ENCODE measurements at regions not wholly inside any gene's neighbourhood (a gene's known extent, or its start where the extent isn't known, plus 50 kb on each side); places are given as distances from the start of the nearest gene placed in this dataset.

GRCh38 chr14:106850913-106851825 lies 1324.8 kb downstream of the TMEM121 start:
- Histone ChIP-seq H3K27ac (ENCODE audit: low read depth, low read length) (no peak overlapping the region), H3K4me3 (ENCODE audit: low read depth, low read length) (no peak overlapping the region), H3K9ac (ENCODE audit: low read length) (no peak overlapping the region)

DNA sequence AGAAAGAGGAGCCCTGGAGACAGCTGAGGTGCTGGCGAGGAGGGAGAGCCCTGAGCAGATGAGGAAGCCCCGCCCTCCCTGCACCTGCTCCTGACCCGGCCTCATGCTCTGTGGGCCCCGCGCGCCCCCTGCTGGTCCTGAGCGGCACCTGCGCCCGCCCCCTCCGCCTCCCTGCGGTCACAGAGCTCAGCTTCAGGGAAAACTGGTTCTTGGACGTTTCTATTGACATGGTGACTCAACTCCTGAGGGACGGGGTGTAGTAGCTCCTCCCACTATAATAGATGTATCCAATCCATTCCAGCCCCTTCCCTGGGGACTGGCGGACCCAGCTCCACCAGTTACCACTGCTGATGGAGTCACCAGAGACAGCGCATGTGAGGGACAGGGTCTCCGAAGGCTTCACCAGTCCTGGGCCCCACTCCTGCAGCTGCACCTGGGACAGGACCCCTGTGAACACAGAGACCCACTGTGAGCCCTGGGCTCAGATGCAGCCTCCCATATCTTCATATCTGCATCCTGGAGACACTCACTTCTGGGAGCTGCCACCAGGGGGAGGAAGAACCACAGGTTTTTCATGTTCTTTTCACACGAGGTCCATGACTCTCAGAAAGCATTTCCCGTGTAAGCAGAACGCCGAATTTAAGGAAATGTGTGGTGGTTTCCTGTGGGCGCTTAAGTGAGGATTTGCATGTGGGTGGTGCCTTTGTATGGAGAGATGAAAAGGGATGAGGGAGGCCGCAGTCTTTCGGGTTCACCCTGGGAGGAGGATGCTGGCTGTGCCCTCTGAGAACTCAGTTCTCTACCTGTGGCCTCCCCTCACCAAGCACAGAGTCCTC lies 1346.4 kb downstream of the TMEM121 start:
- Histone ChIP-seq H3K4me1 (ENCODE audit: control insufficient read depth, insufficient read depth, low read length) (no peaks in the 10 kb centered on the region), H3K9ac (ENCODE audit: low read length) (no peak overlapping the region), H3K27ac (ENCODE audit: low read depth, low read length) (no peak overlapping the region), H3K36me3 (ENCODE audit: control insufficient read depth, insufficient read depth, low read length) (no peaks in the 10 kb centered on the region), H3K27me3 (ENCODE audit: control insufficient read depth, insufficient read depth, low read length) (no peaks in the 10 kb centered on the region), H3K9me3 (ENCODE audit: control insufficient read depth, insufficient read depth, low read depth, low read length) (peaks cover 62% of the 10 kb centered on the region; the same call in 1 of the 2 replicates), H3K4me3 (ENCODE audit: low read depth, low read length) (no peak overlapping the region)

More at GRCh38 chr14:106850913-106851825, 1324.8 kb downstream of the TMEM121 start:
- Histone ChIP-seq H3K4me1 (ENCODE audit: control insufficient read depth, insufficient read depth, low read length) (no peaks in the 10 kb centered on the region), H3K9me3 (ENCODE audit: control insufficient read depth, insufficient read depth, low read depth, low read length) (peaks cover 59% of the 10 kb centered on the region; the same call in 1 of the 2 replicates), H3K36me3 (ENCODE audit: control insufficient read depth, insufficient read depth, low read length) (no peaks in the 10 kb centered on the region), H3K27me3 (ENCODE audit: control insufficient read depth, insufficient read depth, low read length) (no peaks in the 10 kb centered on the region)

GRCh38 chr14:106874350-106874749 lies 1348.0 kb downstream of the TMEM121 start:
- Histone ChIP-seq H3K4me3 (ENCODE audit: low read depth, low read length) (no peak overlapping the region), H3K36me3 (ENCODE audit: control insufficient read depth, insufficient read depth, low read length) (no peaks in the 10 kb centered on the region), H3K27ac (ENCODE audit: low read depth, low read length) (no peak overlapping the region), H3K27me3 (ENCODE audit: control insufficient read depth, insufficient read depth, low read length) (no peaks in the 10 kb centered on the region), H3K9ac (ENCODE audit: low read length) (no peak overlapping the region), H3K9me3 (ENCODE audit: control insufficient read depth, insufficient read depth, low read depth, low read length) (peaks cover 74% of the 10 kb centered on the region), H3K4me1 (ENCODE audit: control insufficient read depth, insufficient read depth, low read length) (no peaks in the 10 kb centered on the region)

GRCh38 chr14:106875503-106875902 lies 1349.1 kb downstream of the TMEM121 start:
- no peak overlapping the region for H3K27ac ChIP-seq (ENCODE audit: low read depth, low read length)
- H3K36me3 ChIP-seq (ENCODE audit: control insufficient read depth, insufficient read depth, low read length), result no peaks in the 10 kb centered on the region
- H3K9me3 ChIP-seq (ENCODE audit: control insufficient read depth, insufficient read depth, low read depth, low read length), result peaks cover 75% of the 10 kb centered on the region
- H3K4me3 ChIP-seq (ENCODE audit: low read depth, low read length), result no peak overlapping the region
- no peaks in the 10 kb centered on the region for H3K27me3 ChIP-seq (ENCODE audit: control insufficient read depth, insufficient read depth, low read length)
- H3K4me1 ChIP-seq (ENCODE audit: control insufficient read depth, insufficient read depth, low read length), result no peaks in the 10 kb centered on the region
- no peak overlapping the region for H3K9ac ChIP-seq (ENCODE audit: low read length)

DNA sequence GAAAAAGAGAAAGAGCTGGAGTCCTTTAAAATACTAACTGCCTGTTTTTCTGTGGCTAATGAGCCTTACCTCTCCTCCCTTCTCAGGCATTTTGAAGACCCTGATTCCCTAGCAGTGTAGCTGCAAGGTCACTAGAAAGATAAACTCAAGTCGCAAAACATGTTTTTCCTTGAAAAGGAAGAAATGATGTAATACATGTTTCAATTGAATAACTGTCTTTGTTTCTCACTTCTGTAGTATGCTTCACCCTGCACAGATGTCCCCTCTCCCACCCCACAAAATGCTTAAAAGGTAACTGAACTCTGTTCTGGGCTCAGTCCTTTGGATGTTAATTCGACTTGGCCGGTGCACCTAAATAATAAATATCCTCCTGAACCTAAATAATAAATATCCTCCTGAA lies 1350.3 kb downstream of the TMEM121 start:
- H3K9me3 ChIP-seq (ENCODE audit: control insufficient read depth, insufficient read depth, low read depth, low read length), result peaks cover 73% of the 10 kb centered on the region
- no peaks in the 10 kb centered on the region for H3K4me1 ChIP-seq (ENCODE audit: control insufficient read depth, insufficient read depth, low read length)
- H3K9ac ChIP-seq (ENCODE audit: low read length), result no peak overlapping the region
- no peaks in the 10 kb centered on the region for H3K27me3 ChIP-seq (ENCODE audit: control insufficient read depth, insufficient read depth, low read length)
- no peak overlapping the region for H3K4me3 ChIP-seq (ENCODE audit: low read depth, low read length)
- H3K27ac ChIP-seq (ENCODE audit: low read depth, low read length), result no peak overlapping the region
- no peaks in the 10 kb centered on the region for H3K36me3 ChIP-seq (ENCODE audit: control insufficient read depth, insufficient read depth, low read length)

- H3K9me3 ChIP-seq (ENCODE audit: control insufficient read depth, insufficient read depth, low read depth, low read length), result peaks cover 69% of the 10 kb centered on the region
- H3K27me3 ChIP-seq (ENCODE audit: control insufficient read depth, insufficient read depth, low read length), result no peaks in the 10 kb centered on the region
- H3K4me1 ChIP-seq (ENCODE audit: control insufficient read depth, insufficient read depth, low read length), result no peaks in the 10 kb centered on the region
- H3K4me3 ChIP-seq (ENCODE audit: low read depth, low read length), result no peak overlapping the region
- H3K27ac ChIP-seq (ENCODE audit: low read depth, low read length), result no peak overlapping the region
- H3K36me3 ChIP-seq (ENCODE audit: control insufficient read depth, insufficient read depth, low read length), result no peaks in the 10 kb centered on the region
- H3K9ac ChIP-seq (ENCODE audit: low read length), result no peak overlapping the region
Measured at GRCh38 chr14:106877517-106877916, 1351.1 kb downstream of the TMEM121 start.

GRCh38 chr14:106879241-106879640 lies 1352.9 kb downstream of the TMEM121 start:
- Histone ChIP-seq H3K9me3 (ENCODE audit: control insufficient read depth, insufficient read depth, low read depth, low read length) (peaks cover 62% of the 10 kb centered on the region), H3K9ac (ENCODE audit: low read length) (no peak overlapping the region), H3K27ac (ENCODE audit: low read depth, low read length) (no peak overlapping the region), H3K4me3 (ENCODE audit: low read depth, low read length) (no peak overlapping the region), H3K36me3 (ENCODE audit: control insufficient read depth, insufficient read depth, low read length) (no peaks in the 10 kb centered on the region), H3K27me3 (ENCODE audit: control insufficient read depth, insufficient read depth, low read length) (no peaks in the 10 kb centered on the region), H3K4me1 (ENCODE audit: control insufficient read depth, insufficient read depth, low read length) (no peaks in the 10 kb centered on the region)

DNA sequence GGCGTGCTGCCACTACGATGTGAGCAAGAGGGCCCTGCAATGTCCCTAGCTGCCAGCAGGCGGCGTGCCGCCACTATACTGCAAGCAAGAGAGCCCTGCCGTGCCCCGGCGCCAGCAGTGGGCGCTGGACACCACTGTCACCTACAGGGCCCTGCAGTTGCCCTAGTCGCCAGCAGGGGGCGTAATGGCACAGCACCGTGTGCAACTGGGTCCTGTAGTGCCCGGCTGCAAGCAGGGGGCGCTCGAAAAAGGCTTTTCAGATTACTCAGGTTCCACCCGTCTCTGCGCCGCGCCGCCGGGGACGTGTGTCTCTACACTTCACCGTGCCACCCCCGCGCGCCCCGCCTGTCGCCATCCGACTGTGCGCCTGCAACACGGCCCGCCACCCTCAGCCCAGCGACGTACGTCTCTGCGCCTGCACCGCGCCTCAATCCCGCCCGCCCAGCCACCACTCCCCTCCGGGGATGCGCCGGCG lies 1356.9 kb downstream of the TMEM121 start:
- Histone ChIP-seq H3K9me3 (ENCODE audit: control insufficient read depth, insufficient read depth, low read depth, low read length) (peaks cover 35% of the 10 kb centered on the region), H3K4me1 (ENCODE audit: control insufficient read depth, insufficient read depth, low read length) (no peaks in the 10 kb centered on the region), H3K4me3 (ENCODE audit: low read depth, low read length) (no peak overlapping the region)

More for the DNA sequence above, 1356.9 kb downstream of the TMEM121 start:
- Histone ChIP-seq H3K27ac (ENCODE audit: low read depth, low read length) (no peak overlapping the region), H3K9ac (ENCODE audit: low read length) (no peak overlapping the region), H3K27me3 (ENCODE audit: control insufficient read depth, insufficient read depth, low read length) (no peaks in the 10 kb centered on the region), H3K36me3 (ENCODE audit: control insufficient read depth, insufficient read depth, low read length) (no peaks in the 10 kb centered on the region)

All from HUES6 (cell line).